K562 (cell line): ENCODE measurements at regions not wholly inside any gene's neighbourhood (a gene's known extent, or its start where the extent isn't known, plus 50 kb on each side); places are given as distances from the start of the nearest gene placed in this dataset.

ENCODE experiments used
- CTCF ChIP-seq, 3 experiments: IDR thresholded peaks in 2 of 3; conservative IDR thresholded peaks in 1 of 3; 2 replicates each; pipeline ENCODE4 v1.5.1; 2011 to 2012; ENCODE audit warnings: low read length in 3 of 3, mild to moderate bottlenecking in 3 of 3, control low read depth in 2 of 3, improper control_type of control experiment in 1 of 3, inconsistent platforms in 1 of 3, low read depth in 1 of 3, mixed read lengths in 1 of 3, moderate library complexity in 1 of 3; ENCODE audit not compliant: insufficient read depth in 2 of 3
- REST ChIP-seq, 2 experiments: fragments of 450-650 bp; formaldehyde crosslinking in 1 of 2; IDR thresholded peaks; 2 replicates each; pipeline versions ENCODE4 v1.4.0 to v1.6.1; 2014 to 2020; ENCODE audit warnings: mild to moderate bottlenecking in 2 of 2, borderline replicate concordance in 1 of 2, low read depth in 1 of 2
- SRSF1 ChIP-seq: fragments of 200-400 bp; formaldehyde crosslinking; IDR thresholded peaks from 2 replicates; pipeline ENCODE4 v1.6.1; 2017; ENCODE audit warnings: mild to moderate bottlenecking, low read depth, low read length, moderate library complexity

- peak; percentile 42 to 65 (median 53); a peak in 4 of 6 replicates for TF ChIP-seq CTCF (IDR thresholded peaks at IDR 0.05 in 2 of 3, conservative IDR thresholded peaks at IDR 0.05 in 1 of 3; ENCODE audit: insufficient read depth in 2 of 3, low read depth in 1 of 3, low read length in 3 of 3)
- no peak for TF ChIP-seq SRSF1
- peak; percentile 52; the same call in 1 of the 2 replicates for TF ChIP-seq REST (IDR thresholded peaks at IDR 0.05; ENCODE audit: borderline replicate concordance)
- no peak for TF ChIP-seq REST (CRISPR knock-in tag; IDR thresholded peaks at IDR 0.05; ENCODE audit: low read depth)
These were observed 147.6 kb downstream of the IL20RB start (continued) for GRCh38 chr3:137105277-137105977.
